Stimulated activated CD4-positive, alpha-beta T cell treated with anti-CD3 and anti-CD28 coated beads, Interleukin-1b, Interleukin-23, amount 100 ng/mL, for 24 hours (primary cell): ENCODE measurements at regions not wholly inside any gene's neighbourhood (a gene's known extent, or its start where the extent isn't known, plus 50 kb on each side); places are given as distances from the start of the nearest gene placed in this dataset.

ENCODE experiments used
- DNase-seq, 4 experiments: peaks; one replicate each; pipeline ENCODE4 v3.0.0-alpha.2; 2020; ENCODE audit warnings: low read depth in 4 of 4, low spot score in 1 of 4

DNA sequence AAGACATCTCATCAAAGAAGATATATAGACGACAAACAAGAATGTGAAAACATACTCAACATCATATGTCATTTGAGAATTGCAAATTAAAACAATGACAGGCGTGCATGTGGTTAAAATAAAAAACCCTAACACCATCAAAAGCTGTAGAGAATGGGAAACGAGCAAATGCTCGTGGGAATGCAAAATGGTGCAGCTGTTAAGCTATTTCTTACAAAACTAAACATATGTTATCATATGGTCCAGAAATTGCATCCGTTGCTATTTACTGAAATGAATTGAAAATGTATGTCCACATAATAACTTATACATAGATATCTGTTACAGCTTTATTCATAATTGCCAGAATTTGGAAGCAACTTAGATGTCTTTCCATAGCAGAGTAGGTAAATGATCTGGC lies 574.4 kb downstream of the TNS3 start:
- DNase-seq, result no peak

- DNase-seq, result no peak
Measured at GRCh38 chr7:47000561-47000960, 581.4 kb downstream of the TNS3 start.

DNA sequence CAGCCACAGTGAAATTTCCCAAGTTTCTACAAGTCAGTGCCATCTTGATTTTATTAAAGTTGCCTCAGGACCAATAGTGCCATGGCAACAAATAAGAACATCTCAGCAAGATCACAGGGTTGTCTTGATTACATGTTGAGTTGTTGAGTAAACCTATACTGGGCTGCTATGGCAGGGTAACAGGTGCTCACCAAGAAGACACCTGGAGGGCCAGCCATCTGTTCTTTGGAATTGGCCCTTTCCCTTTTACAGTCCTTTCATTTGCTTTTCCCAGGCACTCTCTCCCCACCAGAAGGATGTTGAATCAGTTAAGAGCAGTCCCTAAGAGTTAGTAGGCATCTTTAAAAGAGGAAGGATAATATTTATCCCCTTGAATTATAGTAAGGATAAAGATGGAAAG lies 582.0 kb downstream of the TNS3 start:
- no peak for DNase-seq

GRCh38 chr7:46996972-46997371 lies 584.9 kb downstream of the TNS3 start:
- DNase-seq, result no peak

GRCh38 chr7:46993396-46993795 lies 588.5 kb downstream of the TNS3 start:
- DNase-seq, result no peak

DNA sequence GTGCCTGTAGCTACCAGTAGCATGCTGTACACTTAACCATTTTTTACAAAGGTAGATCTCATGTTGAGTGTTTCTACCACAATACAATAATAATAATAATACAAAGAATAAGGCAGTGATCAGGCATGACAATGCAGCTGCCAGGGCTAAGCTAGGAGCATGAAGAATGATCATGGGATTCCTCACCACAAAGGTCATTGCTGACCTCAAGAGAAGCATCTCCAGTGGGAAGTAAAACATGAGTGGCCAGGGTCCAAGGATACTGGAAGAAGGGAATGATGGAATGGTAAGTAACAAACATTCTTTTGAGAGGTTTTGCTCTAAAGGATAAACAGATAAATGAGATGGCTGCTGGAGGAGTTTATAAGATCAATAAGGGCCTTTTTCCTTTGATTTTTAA lies 591.1 kb downstream of the TNS3 start:
- DNase-seq, result no peak

DNA sequence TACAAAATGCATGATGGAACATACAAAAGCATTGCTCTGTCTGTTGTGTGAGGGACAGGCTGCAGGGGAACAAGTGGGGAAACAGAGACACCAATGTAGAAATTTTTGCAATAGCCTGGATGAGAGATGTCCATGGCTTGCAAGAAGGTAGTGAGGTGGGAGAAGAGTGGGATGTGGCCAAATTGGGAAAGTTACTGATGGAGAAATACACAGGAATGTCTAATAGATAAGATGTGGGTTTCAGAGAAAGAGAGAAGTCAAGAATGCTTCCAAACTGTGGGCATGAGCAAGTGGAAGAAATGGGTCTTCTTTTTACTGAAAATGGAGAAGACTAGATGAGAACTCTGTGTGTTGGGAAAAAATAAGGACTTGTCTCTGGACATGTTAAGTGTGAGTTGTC lies 592.7 kb downstream of the TNS3 start:
- DNase-seq, result no peak

DNA sequence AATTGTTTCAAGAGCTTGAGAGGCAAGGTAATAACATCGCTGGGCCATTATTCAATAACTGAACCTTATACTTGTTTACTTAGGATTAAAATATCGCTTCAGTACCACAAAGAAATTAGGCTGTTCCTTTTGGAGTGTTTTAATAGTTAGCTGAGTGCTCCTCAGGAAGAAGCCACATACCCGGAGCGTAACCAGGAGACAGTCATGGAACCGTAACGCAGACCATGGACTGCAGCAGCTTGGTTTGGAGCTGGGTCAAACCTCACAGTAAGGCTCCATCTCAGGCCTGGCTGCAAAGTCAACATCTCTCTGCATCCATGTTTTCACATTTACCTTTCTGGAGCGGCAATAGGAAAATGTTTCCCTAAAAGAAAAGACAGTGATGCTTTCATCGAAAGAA lies 599.0 kb downstream of the TNS3 start:
- DNase-seq, result no peak

GRCh38 chr7:46979439-46979838 lies 602.5 kb downstream of the TNS3 start:
- DNase-seq, result no peak

GRCh38 chr7:46975493-46975892 lies 606.4 kb downstream of the TNS3 start:
- DNase-seq, result no peak

GRCh38 chr7:46972205-46972604 lies 609.7 kb downstream of the TNS3 start:
- DNase-seq, result no peak

- DNase-seq, result no peak
Measured at GRCh38 chr7:46970476-46970875, 611.4 kb downstream of the TNS3 start.

DNA sequence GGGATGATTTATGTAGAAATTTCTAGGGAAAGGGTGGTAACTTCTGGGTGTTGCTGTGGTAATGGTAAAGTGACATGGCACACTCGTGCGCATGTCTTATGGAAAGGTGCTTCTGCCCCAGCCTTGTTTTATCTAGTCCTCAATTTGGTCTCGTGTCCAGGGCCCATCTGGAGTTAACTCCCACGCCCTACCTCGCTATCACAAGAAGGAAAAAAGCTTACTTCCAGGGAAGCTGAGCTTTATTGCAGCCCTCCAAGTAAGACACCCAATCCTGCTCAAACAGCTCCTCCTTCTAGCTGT lies 611.8 kb downstream of the TNS3 start:
- no peak for DNase-seq

DNA sequence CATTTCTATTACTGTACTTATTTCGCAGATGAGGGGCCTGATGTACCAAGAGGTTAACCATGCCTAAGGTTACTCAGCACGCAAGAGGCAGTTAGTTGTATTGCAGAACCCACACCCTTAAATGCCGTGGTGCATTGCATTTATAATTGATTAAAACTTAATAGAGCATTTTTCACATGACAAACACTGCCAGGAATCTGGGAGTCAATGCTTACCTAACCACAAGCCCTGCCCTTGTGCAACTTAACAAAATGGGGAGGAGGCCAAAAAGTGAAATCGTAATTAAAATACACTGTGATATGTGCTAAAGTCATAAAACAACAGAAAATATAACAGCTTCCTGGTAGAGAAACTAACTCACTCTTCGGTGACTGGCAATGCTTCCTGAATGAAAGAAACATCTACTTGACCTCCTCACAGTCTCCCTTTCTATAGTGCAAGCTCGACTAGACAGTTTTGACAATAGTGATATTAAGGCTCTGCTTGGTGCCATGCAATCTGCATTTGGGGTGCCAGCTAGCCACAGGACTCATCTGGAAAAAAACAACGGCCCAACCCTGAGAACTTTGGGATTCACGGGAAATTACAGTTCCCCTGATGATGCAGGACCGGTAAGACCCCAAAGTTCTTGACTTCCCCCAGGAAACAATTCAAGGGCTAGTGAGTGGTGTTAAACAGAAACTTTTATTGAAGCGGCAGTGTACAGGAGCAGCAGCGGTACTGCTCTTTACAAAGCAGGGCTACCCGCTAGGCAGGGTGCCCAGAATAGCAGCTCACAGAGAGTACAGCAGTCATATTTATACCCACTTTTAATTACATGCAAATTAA lies 612.4 kb downstream of the TNS3 start:
- DNase-seq, result no peak

DNA sequence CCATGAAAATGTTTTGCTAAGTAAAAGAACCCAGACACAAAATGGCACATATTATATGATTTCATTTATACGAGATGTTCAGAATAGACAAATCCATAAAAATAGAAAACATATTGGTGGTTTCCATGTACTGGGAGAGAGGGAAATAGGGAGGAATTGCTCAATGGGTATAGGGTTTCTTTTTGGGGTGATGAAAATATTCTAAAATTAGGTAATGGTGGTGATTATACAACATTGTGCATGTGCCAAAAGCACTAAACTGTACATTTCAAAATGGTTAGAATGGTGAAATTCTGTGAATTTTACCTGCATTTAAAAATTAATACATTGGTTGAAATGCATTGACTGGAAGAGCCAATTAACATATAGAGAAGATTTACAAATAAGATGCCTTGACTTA lies 613.9 kb downstream of the TNS3 start:
- DNase-seq, result no peak

GRCh38 chr7:46963719-46964118 lies 618.2 kb downstream of the TNS3 start:
- no peak for DNase-seq

DNA sequence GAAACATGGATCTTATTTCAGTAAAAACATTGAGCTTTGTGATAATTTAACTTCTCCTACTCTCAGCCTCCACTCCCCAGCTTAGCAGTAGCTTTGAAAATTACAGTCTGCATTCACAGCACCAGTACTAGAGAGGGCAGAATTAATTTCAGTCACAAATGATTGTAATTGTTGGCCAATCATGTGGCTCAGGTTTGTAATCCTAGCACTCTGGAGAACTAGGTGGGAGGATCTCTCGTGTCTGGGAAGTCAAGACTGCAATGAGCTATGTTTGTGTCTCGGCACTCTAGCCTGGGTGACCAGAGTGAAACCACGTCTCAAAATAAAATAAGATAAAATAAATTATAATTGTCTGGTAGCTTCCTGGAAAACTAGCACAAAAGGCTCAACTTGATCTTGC lies 620.9 kb downstream of the TNS3 start:
- DNase-seq, result no peak

DNA sequence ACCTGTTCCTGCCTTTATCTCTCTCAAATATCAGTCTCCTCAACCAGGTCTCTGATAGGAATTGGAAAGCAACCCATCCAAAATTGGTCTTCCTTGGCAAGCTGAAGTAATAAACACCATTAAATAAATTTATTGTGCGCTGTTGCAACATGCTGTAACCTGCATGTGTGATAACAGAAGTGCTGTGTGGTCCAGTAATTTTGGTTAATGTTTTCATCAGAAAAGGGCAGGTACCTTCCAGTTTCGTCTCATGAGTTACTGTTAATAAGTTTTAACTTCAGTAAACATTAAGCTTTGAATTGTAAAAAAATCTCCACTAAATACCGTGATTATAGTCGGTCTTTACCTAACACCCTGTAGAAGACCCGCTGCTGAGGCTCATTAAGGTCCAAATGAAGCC lies 624.7 kb downstream of the TNS3 start:
- DNase-seq, result no peak

GRCh38 chr7:46955531-46955930 lies 626.4 kb downstream of the TNS3 start:
- no peak for DNase-seq

GRCh38 chr7:46954181-46954580 lies 627.7 kb downstream of the TNS3 start:
- no peak for DNase-seq

DNA sequence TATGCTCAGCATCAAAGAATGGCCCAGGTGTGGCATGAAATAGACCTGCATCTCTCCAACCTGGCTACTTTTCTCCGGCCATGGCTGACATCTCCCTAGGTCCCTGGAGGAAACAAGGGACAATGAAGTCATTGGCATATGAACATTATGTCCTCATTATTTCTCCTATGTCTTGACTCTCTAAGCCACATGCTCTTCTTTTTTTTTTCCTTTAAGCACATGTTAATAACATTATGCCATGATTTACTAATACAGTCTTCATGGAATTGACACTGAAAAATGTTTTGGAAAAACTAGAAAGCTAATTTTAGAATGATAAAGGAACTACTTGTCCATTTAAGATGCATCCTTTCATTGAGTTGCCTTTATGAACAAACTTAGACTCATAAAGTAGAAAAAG lies 628.9 kb downstream of the TNS3 start:
- no peak for DNase-seq

DNA sequence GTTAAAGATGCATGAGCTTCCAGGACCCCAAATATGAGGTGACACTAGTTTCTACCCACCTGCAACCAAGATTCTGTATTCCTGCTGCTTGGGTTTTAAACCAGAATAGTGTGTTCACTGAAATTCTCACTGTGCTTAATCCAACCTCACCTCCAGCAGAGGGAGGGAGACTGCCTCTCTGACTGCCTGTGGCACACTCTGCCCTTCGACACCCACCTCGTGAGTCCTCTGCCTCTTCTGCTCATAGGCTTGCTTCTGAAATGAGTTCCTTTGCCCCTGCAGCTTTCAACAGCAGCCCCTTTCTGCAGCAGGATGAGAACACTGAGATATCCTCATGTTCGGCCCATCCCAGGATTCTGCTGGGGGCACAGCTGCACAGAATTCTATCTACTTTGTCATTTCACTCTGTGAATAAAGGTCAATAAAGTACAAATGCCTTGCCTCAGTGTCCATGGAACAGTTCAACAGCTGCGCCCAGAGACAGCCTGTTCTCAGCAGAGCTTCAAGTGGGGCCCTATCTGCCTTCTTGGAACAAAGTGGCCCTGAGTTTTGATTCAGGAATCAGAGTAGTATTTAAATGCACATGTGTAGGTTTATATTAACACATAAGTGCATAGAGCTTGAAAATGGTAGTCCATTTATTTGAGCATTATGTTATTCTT lies 632.5 kb downstream of the TNS3 start:
- no peak for DNase-seq

DNA sequence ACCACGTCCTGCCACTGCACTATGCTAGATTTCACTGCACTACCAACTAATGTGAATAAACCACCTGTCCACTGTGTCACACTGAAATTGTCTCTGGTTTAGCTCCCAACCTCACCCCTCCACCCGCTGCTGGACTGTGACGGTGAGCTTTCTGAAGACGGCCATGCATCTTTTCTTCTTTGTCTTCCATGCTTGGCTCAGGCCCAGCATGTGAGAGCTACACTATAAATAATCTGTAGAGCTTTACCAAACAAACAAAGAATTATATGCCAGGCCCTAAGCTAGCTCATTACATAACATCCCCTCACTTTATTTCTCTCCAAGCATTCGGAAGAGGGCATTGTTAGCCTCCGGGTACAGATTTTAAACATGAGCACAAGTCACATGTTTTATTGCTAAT lies 633.2 kb downstream of the TNS3 start:
- DNase-seq, result no peak
